B cell (primary cell): ENCODE measurements at regions not wholly inside any gene's neighbourhood (a gene's known extent, or its start where the extent isn't known, plus 50 kb on each side); places are given as distances from the start of the nearest gene placed in this dataset.

Experiments
- CTCF ChIP-seq: fragments of 200-600 bp; IDR thresholded peaks from one replicate; pipeline ENCODE4 v1.8.0; 2022; ENCODE audit warnings: antibody characterized with exemption, mild to moderate bottlenecking
- EZH2 ChIP-seq: IDR thresholded peaks from 2 replicates; pipeline ENCODE4 v1.6.1; 2012; ENCODE audit warnings: borderline replicate concordance, low read depth, mild to moderate bottlenecking, moderate library complexity, low read length; ENCODE audit not compliant: insufficient read depth, poor library complexity, severe bottlenecking

GRCh38 chr4:18242919-18243693 lies 221.6 kb upstream of the LCORL start:
- TF ChIP-seq CTCF (no peak), EZH2 (no peak)
